Omental fat pad (tissue), 3 donors: ENCODE measurements at regions not wholly inside any gene's neighbourhood (a gene's known extent, or its start where the extent isn't known, plus 50 kb on each side); places are given as distances from the start of the nearest gene placed in this dataset.
"Not testable (repeated sequence)": the region's sequence is repeated elsewhere in the genome, so short reads cannot be mapped to it uniquely, and the experiment has no call there.

ENCODE experiments used
- ATAC-seq: fragments of 150-250 bp; one replicate; pipeline ENCODE4 v1.9.1; 2016; ENCODE audit warnings: mild to moderate bottlenecking, moderate library complexity; ENCODE audit not compliant: low FRiP score
- DNase-seq: peaks from one replicate; pipeline ENCODE4 v3.0.0-alpha.2; 2019; ENCODE audit warnings: low spot score
- CTCF ChIP-seq, 3 donors: fragments of 450-650 bp; IDR thresholded peaks; one replicate each; pipeline ENCODE4 v1.5.1; 2016 to 2017; ENCODE audit warnings: antibody characterized with exemption in 3 of 3, mild to moderate bottlenecking in 3 of 3, moderate library complexity in 2 of 3

- DNase-seq (no peak), ATAC-seq (no peak)
- TF ChIP-seq CTCF (IDR thresholded peaks at IDR 0.05): no peak
Measured at GRCh38 chr17:77332034-77332971, 191.5 kb downstream of the SEC14L1 start.

GRCh38 chr17:77332981-77333685, 192.4 kb downstream of the SEC14L1 start:
- DNase-seq: no peak

GRCh38 chr17:77337150-77337549, 196.4 kb downstream of the SEC14L1 start:
- TF ChIP-seq CTCF (IDR thresholded peaks at IDR 0.05): no peak
- ATAC-seq: no peak
- DNase-seq: no peak

More at GRCh38 chr17:77332981-77333685, 192.4 kb downstream of the SEC14L1 start:
- no peak for TF ChIP-seq CTCF (IDR thresholded peaks at IDR 0.05)
- no peak for ATAC-seq

GRCh38 chr17:77341069-77341541, 200.3 kb downstream of the SEC14L1 start:
- DNase-seq: no peak
- ATAC-seq: no peak
- no peak for TF ChIP-seq CTCF (IDR thresholded peaks at IDR 0.05)

GRCh38 chr17:77342656-77342990, 201.9 kb downstream of the SEC14L1 start:
- not testable (repeated sequence) for ATAC-seq, DNase-seq

GRCh38 chr17:77343031-77343800, 202.4 kb downstream of the SEC14L1 start:
- DNase-seq: no peak
- no peak for TF ChIP-seq CTCF (IDR thresholded peaks at IDR 0.05)
- no peak for ATAC-seq

- DNase-seq (no peak), ATAC-seq (no peak)
- no peak for TF ChIP-seq CTCF (IDR thresholded peaks at IDR 0.05)
Measured at GRCh38 chr17:77344038-77344437, 203.3 kb downstream of the SEC14L1 start.
